ENCODE measurements at regions not wholly inside any gene's neighbourhood (a gene's known extent, or its start where the extent isn't known, plus 50 kb on each side); places are given as distances from the start of the nearest gene placed in this dataset.

DNA sequence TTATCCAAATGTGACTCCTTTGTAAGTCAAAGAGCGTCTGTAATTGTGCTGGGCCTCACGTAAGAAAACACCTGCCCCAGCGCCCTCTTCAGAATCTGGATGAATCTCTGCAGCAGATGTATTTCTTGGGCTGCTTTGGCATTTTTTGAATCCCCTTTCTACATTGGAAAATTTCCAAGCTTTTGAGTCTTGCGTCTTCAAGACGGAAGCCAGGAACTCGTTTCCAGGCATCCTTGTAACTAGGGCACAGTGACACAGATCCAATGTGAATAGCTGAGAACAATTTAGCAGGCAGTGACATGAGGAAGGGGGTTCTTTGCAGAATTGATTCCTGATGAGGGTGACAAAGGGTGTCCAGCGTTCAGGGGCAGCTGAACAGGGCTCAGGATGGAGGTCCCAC, 862.3 kb downstream of the TYW1 start:
- no peak overlapping the region for H3K4me3 Mint-ChIP-seq
- DNase-seq (ENCODE audit: extremely low spot score, unreplicated experiment), result no peak
- no peaks in the 10 kb centered on the region for H3K36me3 Mint-ChIP-seq
- no peak overlapping the region for H3K27ac Mint-ChIP-seq
- TF ChIP-seq, protein P1, sequence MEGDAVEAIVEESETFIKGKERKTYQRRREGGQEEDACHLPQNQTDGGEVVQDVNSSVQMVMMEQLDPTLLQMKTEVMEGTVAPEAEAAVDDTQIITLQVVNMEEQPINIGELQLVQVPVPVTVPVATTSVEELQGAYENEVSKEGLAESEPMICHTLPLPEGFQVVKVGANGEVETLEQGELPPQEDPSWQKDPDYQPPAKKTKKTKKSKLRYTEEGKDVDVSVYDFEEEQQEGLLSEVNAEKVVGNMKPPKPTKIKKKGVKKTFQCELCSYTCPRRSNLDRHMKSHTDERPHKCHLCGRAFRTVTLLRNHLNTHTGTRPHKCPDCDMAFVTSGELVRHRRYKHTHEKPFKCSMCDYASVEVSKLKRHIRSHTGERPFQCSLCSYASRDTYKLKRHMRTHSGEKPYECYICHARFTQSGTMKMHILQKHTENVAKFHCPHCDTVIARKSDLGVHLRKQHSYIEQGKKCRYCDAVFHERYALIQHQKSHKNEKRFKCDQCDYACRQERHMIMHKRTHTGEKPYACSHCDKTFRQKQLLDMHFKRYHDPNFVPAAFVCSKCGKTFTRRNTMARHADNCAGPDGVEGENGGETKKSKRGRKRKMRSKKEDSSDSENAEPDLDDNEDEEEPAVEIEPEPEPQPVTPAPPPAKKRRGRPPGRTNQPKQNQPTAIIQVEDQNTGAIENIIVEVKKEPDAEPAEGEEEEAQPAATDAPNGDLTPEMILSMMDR (conservative IDR thresholded peaks at IDR 0.05), result no peak
- H3K4me1 Mint-ChIP-seq (ENCODE audit: unreplicated experiment), result peaks cover 13% of the 10 kb centered on the region
- peaks cover 18% of the 10 kb centered on the region for H3K27me3 Mint-ChIP-seq
- H3K9me3 Mint-ChIP-seq, result no peaks in the 10 kb centered on the region

DNA sequence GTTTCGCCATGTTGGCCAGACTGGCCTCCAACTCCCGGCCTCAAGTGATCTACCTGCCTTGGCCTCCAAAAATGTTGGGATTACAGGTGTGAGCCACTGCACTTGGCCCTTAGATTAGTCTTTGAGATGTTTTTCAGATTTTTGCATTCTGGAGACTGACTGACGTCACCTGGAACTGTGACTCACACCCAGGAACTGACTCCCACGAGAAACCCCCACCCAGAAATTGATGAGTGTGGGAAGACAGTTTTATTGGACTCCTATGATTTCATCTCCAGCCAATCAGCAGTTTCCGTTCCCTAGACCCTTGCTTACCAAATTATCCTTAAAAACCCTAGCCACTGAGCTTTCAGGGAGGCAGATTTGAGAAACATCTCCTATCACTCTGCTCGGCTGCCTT, 867.3 kb downstream of the TYW1 start:
- peaks cover 10% of the 10 kb centered on the region for H3K27me3 Mint-ChIP-seq
- H3K4me3 Mint-ChIP-seq, result no peak overlapping the region
- no peaks in the 10 kb centered on the region for H3K4me1 Mint-ChIP-seq (ENCODE audit: unreplicated experiment)
- H3K36me3 Mint-ChIP-seq, result no peaks in the 10 kb centered on the region
- H3K27ac Mint-ChIP-seq, result no peak overlapping the region
- no peak for DNase-seq (ENCODE audit: extremely low spot score, unreplicated experiment)
- H3K9me3 Mint-ChIP-seq, result no peaks in the 10 kb centered on the region
- TF ChIP-seq, protein P1 (conservative IDR thresholded peaks at IDR 0.05), result no peak

DNA sequence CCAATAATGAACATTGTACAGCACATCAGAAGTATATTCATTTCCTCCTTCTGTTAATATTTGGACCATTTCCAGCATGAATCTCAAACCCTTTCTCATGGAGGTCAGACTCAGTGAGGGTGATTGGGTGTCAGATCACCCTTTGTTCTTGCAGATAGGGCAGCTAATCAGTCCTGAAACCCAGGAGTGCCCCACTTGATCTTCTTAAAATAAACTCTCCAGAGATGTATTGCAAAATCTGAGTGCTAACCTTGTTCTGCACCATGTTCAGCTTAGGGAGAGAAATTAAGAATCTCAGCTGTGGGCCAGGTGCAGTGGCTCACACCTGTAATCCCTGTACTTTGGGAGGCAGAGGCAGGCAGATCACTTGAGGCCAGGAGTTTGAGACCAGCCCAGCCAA, 869.4 kb downstream of the TYW1 start:
- no peak for DNase-seq (ENCODE audit: extremely low spot score, unreplicated experiment)
- H3K27me3 Mint-ChIP-seq, result peaks cover 14% of the 10 kb centered on the region
- no peak overlapping the region for H3K4me3 Mint-ChIP-seq
- no peak overlapping the region for H3K27ac Mint-ChIP-seq
- H3K9me3 Mint-ChIP-seq, result no peaks in the 10 kb centered on the region
- no peaks in the 10 kb centered on the region for H3K36me3 Mint-ChIP-seq
- no peaks in the 10 kb centered on the region for H3K4me1 Mint-ChIP-seq (ENCODE audit: unreplicated experiment)
- TF ChIP-seq, protein P1 (conservative IDR thresholded peaks at IDR 0.05), result no peak

DNA sequence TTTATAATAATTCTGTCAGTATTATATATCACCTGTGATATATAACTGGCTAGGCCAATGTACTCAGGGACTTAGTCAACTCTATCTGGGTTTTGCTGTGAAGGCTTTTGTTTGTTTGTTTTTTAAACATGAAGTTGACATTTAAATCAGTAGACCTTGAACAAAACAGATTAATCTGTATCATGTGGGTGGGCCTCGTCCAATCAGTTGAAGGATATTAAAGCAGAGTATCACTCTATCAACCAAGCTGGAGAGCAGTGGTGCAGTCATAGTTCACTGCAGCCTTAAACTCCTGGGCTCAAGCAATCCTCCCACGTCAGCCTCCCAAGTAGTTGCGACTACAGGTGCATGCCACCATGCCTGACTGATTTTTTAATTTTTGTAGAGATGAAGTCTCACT, 870.2 kb downstream of the TYW1 start:
- Mint-ChIP-seq H3K4me3 (no peak overlapping the region), H3K4me1 (ENCODE audit: unreplicated experiment) (no peaks in the 10 kb centered on the region), H3K36me3 (no peaks in the 10 kb centered on the region), H3K27ac (no peak overlapping the region), H3K27me3 (peaks cover 14% of the 10 kb centered on the region), H3K9me3 (no peaks in the 10 kb centered on the region)
- DNase-seq (ENCODE audit: extremely low spot score, unreplicated experiment), result no peak
- TF ChIP-seq, protein P1 (conservative IDR thresholded peaks at IDR 0.05), result no peak

DNA sequence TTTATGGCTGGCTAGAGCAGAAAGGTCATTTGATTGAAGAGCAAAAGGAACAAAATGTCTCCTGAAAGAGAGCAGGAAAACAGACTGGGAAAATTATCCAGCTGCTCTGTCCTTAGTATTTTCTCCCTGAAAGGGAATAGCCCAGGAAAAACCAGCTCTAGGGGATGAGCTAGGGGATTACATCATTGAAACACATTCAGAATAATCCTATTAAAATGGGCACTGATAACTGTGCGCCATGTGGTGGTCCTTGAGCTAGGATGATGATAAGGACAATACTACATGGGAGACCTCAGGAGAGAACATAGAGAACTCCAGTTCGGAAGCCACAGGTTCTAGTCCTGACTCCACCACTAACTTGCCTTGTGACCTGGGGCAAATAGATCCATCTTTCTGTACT, 873.8 kb downstream of the TYW1 start:
- no peak overlapping the region for H3K27ac Mint-ChIP-seq
- DNase-seq (ENCODE audit: extremely low spot score, unreplicated experiment), result no peak
- H3K4me3 Mint-ChIP-seq, result no peak overlapping the region
- peaks cover 7% of the 10 kb centered on the region for H3K27me3 Mint-ChIP-seq
- H3K4me1 Mint-ChIP-seq (ENCODE audit: unreplicated experiment), result no peaks in the 10 kb centered on the region
- no peaks in the 10 kb centered on the region for H3K36me3 Mint-ChIP-seq
- TF ChIP-seq, protein P1 (conservative IDR thresholded peaks at IDR 0.05), result no peak
- H3K9me3 Mint-ChIP-seq, result no peaks in the 10 kb centered on the region

DNA sequence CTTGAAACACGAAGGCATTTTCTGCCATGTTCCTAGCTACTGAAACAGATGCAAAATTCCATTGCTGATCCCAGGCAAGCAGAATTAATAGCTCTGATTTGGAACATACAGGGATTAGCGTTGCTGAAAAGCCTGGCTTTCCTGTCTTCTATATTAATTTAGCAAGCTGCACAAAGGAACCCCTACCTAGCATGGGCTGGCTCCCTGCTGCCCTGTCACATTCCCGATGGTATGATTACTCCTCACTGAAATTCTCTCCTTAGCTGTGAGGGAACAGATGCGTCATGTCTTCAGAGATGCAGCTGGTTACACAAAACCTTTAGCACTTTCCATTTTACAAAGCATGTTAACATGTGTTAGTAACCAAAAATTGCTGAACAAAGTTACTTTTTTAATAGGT, 878.9 kb downstream of the TYW1 start:
- no peak for DNase-seq (ENCODE audit: extremely low spot score, unreplicated experiment)
- Mint-ChIP-seq H3K27ac (no peak overlapping the region), H3K4me1 (ENCODE audit: unreplicated experiment) (no peaks in the 10 kb centered on the region), H3K4me3 (no peak overlapping the region), H3K36me3 (no peaks in the 10 kb centered on the region), H3K27me3 (peaks cover 17% of the 10 kb centered on the region), H3K9me3 (no peaks in the 10 kb centered on the region)
- TF ChIP-seq, protein P1 (conservative IDR thresholded peaks at IDR 0.05), result no peak

Data from type B pancreatic cell (in vitro differentiated cells).